Peyer's patch (tissue), 4 donors: ENCODE measurements at regions not wholly inside any gene's neighbourhood (a gene's known extent, or its start where the extent isn't known, plus 50 kb on each side); places are given as distances from the start of the nearest gene placed in this dataset.
A peak's percentile ranks its signal among the peaks of the same experiment; 100 is the strongest.

Experiments
- POLR2A ChIP-seq, 2 donors: fragments of 450-650 bp; IDR thresholded peaks; one replicate each; pipeline ENCODE4 v1.5.1; 2017; ENCODE audit warnings: antibody characterized with exemption in 2 of 2, mild to moderate bottlenecking in 2 of 2, moderate library complexity in 2 of 2
- TF ChIP-seq, protein P1 (sequence below), 6 experiments: fragments of 450-650 bp in 4 of 6; fragments of 200-600 bp in 2 of 6; sonication (generic) in 1 of 6; IDR thresholded peaks; one replicate each; pipeline ENCODE4 v1.5.1; 2017 to 2019; ENCODE audit warnings: antibody characterized with exemption in 6 of 6, mild to moderate bottlenecking in 3 of 6, moderate library complexity in 1 of 6

- TF ChIP-seq POLR2A (IDR thresholded peaks at IDR 0.05) = no peak
- TF ChIP-seq, protein P1, sequence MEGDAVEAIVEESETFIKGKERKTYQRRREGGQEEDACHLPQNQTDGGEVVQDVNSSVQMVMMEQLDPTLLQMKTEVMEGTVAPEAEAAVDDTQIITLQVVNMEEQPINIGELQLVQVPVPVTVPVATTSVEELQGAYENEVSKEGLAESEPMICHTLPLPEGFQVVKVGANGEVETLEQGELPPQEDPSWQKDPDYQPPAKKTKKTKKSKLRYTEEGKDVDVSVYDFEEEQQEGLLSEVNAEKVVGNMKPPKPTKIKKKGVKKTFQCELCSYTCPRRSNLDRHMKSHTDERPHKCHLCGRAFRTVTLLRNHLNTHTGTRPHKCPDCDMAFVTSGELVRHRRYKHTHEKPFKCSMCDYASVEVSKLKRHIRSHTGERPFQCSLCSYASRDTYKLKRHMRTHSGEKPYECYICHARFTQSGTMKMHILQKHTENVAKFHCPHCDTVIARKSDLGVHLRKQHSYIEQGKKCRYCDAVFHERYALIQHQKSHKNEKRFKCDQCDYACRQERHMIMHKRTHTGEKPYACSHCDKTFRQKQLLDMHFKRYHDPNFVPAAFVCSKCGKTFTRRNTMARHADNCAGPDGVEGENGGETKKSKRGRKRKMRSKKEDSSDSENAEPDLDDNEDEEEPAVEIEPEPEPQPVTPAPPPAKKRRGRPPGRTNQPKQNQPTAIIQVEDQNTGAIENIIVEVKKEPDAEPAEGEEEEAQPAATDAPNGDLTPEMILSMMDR (IDR thresholded peaks at IDR 0.05) = peak in 4 of 6 experiments; percentile 36 to 42 (median 40)
These were observed 431.3 kb upstream of the ITGA1 start for GRCh38 chr5:52356311-52356918.
